ENCODE measurements at regions not wholly inside any gene's neighbourhood (a gene's known extent, or its start where the extent isn't known, plus 50 kb on each side); places are given as distances from the start of the nearest gene placed in this dataset.

DNA sequence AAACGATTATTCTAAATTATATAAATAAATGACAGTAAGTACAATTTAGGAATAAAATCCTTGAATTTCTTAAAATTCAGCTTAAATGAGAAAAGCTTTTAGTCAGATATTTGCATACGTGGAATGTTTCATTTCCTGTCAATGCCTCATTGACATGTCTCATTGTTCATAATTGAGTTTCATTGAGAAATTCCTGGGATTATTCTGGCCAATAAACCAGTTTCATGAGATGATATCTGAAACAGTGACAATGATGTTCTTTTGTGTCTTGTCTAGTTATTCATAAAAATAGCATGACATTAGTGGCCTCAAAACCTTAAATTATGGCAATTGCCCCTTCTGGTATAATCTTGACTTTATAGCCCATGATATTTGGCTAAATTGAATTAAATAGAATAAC lies 95.8 kb downstream of the DKK1 start:
- Histone ChIP-seq H3K79me2 (ENCODE audit: control insufficient read depth, insufficient read depth, low read length) (no peaks in the 10 kb centered on the region), H3K4me3 (replicated peaks in 1 of 3; ENCODE audit: insufficient read depth in 1 of 3, low read depth in 1 of 3, low read length in 3 of 3) (no peak overlapping the region), H3K4me2 (ENCODE audit: insufficient read depth, low read length) (no peak overlapping the region), H3K9me3 (replicated peaks; ENCODE audit: control insufficient read depth, insufficient read depth, low read length) (no peaks in the 10 kb centered on the region), H3K4me1 (ENCODE audit: control insufficient read depth, extremely low read depth, insufficient read depth, low read length) (peaks cover 4% of the 10 kb centered on the region), H4K20me1 (replicated peaks; ENCODE audit: control insufficient read depth, extremely low read depth, insufficient read depth, low read length) (no peaks in the 10 kb centered on the region), H3K27me3 (ENCODE audit: control insufficient read depth in 2 of 2, insufficient read depth in 2 of 2, low read length in 2 of 2) (no peaks in the 10 kb centered on the region), H2AFZ (ENCODE audit: low read depth, low read length) (no peak overlapping the region), H3K27ac (ENCODE audit: insufficient read depth, low read depth, low read length) (no peak overlapping the region), H3K36me3 (ENCODE audit: control insufficient read depth in 2 of 2, extremely low read depth in 1 of 2, insufficient read depth in 2 of 2, low read length in 2 of 2) (no peaks in the 10 kb centered on the region), H3K9me1 (replicated peaks; ENCODE audit: control insufficient read depth, extremely low read depth, insufficient read depth, low read length) (no peaks in the 10 kb centered on the region), H3K9ac (replicated peaks; ENCODE audit: extremely low read depth, insufficient read depth, low read length) (no peak overlapping the region)
- FAIRE-seq, result no peak
- ChIA-PET CTCF (interaction anchor here (1.5 kb wide), 1 partner anchor 82 kb away, joined by 3 read pairs; no protein-coding TSS in a partner anchor), POLR2A (no interaction called here)
- no peak for TF ChIP-seq JUN (IDR thresholded peaks at IDR 0.05; ENCODE audit: borderline replicate concordance, insufficient read depth, insufficient read length, low read depth)
- no peak for TF ChIP-seq GATA2 (IDR thresholded peaks at IDR 0.05; ENCODE audit: insufficient read depth, insufficient read length, low read depth, low read length)
- no peak for TF ChIP-seq FOS (IDR thresholded peaks at IDR 0.05; ENCODE audit: borderline replicate concordance, insufficient read depth, low read length)
- no peak for TF ChIP-seq POLR2A (IDR thresholded peaks at IDR 0.05; ENCODE audit: low read depth, low read length)
- no peak for TF ChIP-seq MAX (IDR thresholded peaks at IDR 0.05; ENCODE audit: insufficient read depth, insufficient read length)
- TF ChIP-seq EZH2 (IDR thresholded peaks at IDR 0.05; ENCODE audit: borderline replicate concordance, low read depth, low read length, severe bottlenecking), result no peak
- TF ChIP-seq, protein P1, sequence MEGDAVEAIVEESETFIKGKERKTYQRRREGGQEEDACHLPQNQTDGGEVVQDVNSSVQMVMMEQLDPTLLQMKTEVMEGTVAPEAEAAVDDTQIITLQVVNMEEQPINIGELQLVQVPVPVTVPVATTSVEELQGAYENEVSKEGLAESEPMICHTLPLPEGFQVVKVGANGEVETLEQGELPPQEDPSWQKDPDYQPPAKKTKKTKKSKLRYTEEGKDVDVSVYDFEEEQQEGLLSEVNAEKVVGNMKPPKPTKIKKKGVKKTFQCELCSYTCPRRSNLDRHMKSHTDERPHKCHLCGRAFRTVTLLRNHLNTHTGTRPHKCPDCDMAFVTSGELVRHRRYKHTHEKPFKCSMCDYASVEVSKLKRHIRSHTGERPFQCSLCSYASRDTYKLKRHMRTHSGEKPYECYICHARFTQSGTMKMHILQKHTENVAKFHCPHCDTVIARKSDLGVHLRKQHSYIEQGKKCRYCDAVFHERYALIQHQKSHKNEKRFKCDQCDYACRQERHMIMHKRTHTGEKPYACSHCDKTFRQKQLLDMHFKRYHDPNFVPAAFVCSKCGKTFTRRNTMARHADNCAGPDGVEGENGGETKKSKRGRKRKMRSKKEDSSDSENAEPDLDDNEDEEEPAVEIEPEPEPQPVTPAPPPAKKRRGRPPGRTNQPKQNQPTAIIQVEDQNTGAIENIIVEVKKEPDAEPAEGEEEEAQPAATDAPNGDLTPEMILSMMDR (IDR thresholded peaks at IDR 0.05; ENCODE audit: extremely low read depth in 1 of 2, insufficient read depth in 1 of 2, low read depth in 1 of 2, low read length in 2 of 2), result no peak
- no peak for TF ChIP-seq POLR2AphosphoS5 (IDR thresholded peaks at IDR 0.05; ENCODE audit: insufficient read depth, low read depth, low read length)
- TF ChIP-seq MYC (IDR thresholded peaks at IDR 0.05; ENCODE audit: low read depth, low read length), result no peak
- intact Hi-C loops (cut with micrococcal nuclease), result no loop called here
- dilution Hi-C loops (cut with MboI; ENCODE audit: extremely low pct_ligation_motif_present, low sequenced_read_pairs), result no loop called here
- no peak for DNase-seq (ENCODE audit: low read depth, low spot score)
- BruUV-seq (replicated peaks), result no TSS peak
